Breast epithelium (tissue), 4 donors: ENCODE measurements at regions not wholly inside any gene's neighbourhood (a gene's known extent, or its start where the extent isn't known, plus 50 kb on each side); places are given as distances from the start of the nearest gene placed in this dataset.
"Not testable (repeated sequence)": the region's sequence is repeated elsewhere in the genome, so short reads cannot be mapped to it uniquely, and the experiment has no call there.

Experiments
- DNase-seq, 2 donors: peaks; one replicate each; pipeline ENCODE4 v3.0.0-alpha.2; 2019; ENCODE audit warnings: low spot score in 2 of 2
- H3K27ac ChIP-seq, 2 donors: fragments of 200-600 bp; sonication (generic) in 1 of 2; one replicate each; pipeline ENCODE4 v1.5.1; 2016 to 2019; ENCODE audit warnings: mild to moderate bottlenecking in 1 of 2
- H3K27me3 ChIP-seq, 2 donors: fragments of 200-600 bp; sonication (generic) in 1 of 2; one replicate each; pipeline versions ENCODE4 v1.5.1 to v1.6.0; 2017 to 2019; ENCODE audit warnings: control low read depth in 1 of 2, mild to moderate bottlenecking in 1 of 2
- H3K36me3 ChIP-seq: fragments of 200-600 bp; one replicate; pipeline ENCODE4 v1.5.1; 2019
- H3K4me1 ChIP-seq, 2 donors: fragments of 200-600 bp; sonication (generic); one replicate each; pipeline ENCODE4 v1.5.1; 2016 to 2019; ENCODE audit warnings: control low read depth in 1 of 2
- H3K4me3 ChIP-seq, 3 donors: fragments of 200-600 bp; sonication (generic); 1 replicate in 2 of 3; 2 replicates in 1 of 3; pipeline ENCODE4 v1.5.1; 2016 to 2019; ENCODE audit warnings: mild to moderate bottlenecking in 3 of 3, moderate library complexity in 2 of 3
- H3K9me3 ChIP-seq, 2 donors: fragments of 200-600 bp; sonication (generic) in 1 of 2; one replicate each; pipeline ENCODE4 v1.5.1; 2016 to 2019; ENCODE audit warnings: control low read depth in 1 of 2
- CTCF ChIP-seq, 3 donors: fragments of 450-650 bp; IDR thresholded peaks; one replicate each; pipeline ENCODE4 v1.5.1; 2016 to 2017; ENCODE audit warnings: antibody characterized with exemption in 3 of 3, mild to moderate bottlenecking in 3 of 3, moderate library complexity in 3 of 3
- POLR2A ChIP-seq: fragments of 450-650 bp; IDR thresholded peaks from one replicate; pipeline ENCODE4 v1.6.1; 2016; ENCODE audit warnings: antibody characterized with exemption, mild to moderate bottlenecking, moderate library complexity
- POLR2AphosphoS5 ChIP-seq, 3 donors: sonication (generic); formaldehyde crosslinking; IDR thresholded peaks; one replicate each; pipeline ENCODE4 v1.6.1; 2017; ENCODE audit warnings: antibody characterized with exemption in 3 of 3
- intact Hi-C: fragments of 100-400 bp; cut with DNase I; formaldehyde crosslinking; loops from one replicate; pipeline ENCODE4 v1.15.1; 2023; ENCODE audit warnings: low total_unique reads

DNA sequence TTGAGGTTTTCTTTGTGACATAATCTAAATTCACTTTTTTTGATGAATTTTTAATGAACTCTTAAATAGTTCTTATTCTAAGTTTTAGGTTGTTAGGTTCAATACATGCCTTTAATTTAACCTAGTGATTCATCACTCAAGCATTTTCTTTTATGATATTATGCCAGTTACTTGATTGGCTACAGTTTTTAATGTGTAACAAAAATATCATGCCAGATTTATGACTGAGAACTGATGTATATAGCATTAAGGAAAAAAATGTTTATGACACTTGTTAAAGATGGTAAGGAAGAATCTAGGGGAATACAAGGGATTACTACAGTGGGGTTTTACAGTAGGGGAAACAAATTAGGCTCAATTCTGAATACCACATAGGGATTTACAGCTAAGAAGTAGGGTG lies 103.1 kb downstream of the VGLL3 start:
- Histone ChIP-seq H3K36me3 (no peaks in the 10 kb centered on the region), H3K27me3 (no peaks in the 10 kb centered on the region), H3K9me3 (no peaks in the 10 kb centered on the region), H3K4me1 (no peaks in the 10 kb centered on the region), H3K27ac (no peak overlapping the region), H3K4me3 (no peak overlapping the region)
- no peak for TF ChIP-seq POLR2AphosphoS5 (IDR thresholded peaks at IDR 0.05)
- no peak for TF ChIP-seq POLR2A
- TF ChIP-seq CTCF (IDR thresholded peaks at IDR 0.05) = no peak
- intact Hi-C loops = no loop called here
- DNase-seq = no peak

- no peaks in the 10 kb centered on the region for H3K9me3 ChIP-seq
- no peak overlapping the region for H3K4me3 ChIP-seq
- H3K27me3 ChIP-seq = no peaks in the 10 kb centered on the region
- H3K27ac ChIP-seq = no peak overlapping the region
- intact Hi-C loops = loop anchor here (2.0 kb wide), 1 partner anchor 37 kb away; no protein-coding TSS in a partner anchor
- TF ChIP-seq POLR2A (no peak), CTCF (IDR thresholded peaks at IDR 0.05) (no peak), POLR2AphosphoS5 (IDR thresholded peaks at IDR 0.05) (no peak)
- H3K36me3 ChIP-seq = no peaks in the 10 kb centered on the region
- no peaks in the 10 kb centered on the region for H3K4me1 ChIP-seq
- DNase-seq = no peak
Observed at GRCh38 chr3:86880066-86880465, 110.9 kb downstream of the VGLL3 start.

GRCh38 chr3:86876504-86877181 lies 114.3 kb downstream of the VGLL3 start:
- intact Hi-C loops, H3K4me3 ChIP-seq, H3K9me3 ChIP-seq, H3K36me3 ChIP-seq, H3K27me3 ChIP-seq, DNase-seq, H3K27ac ChIP-seq, H3K4me1 ChIP-seq: not testable (repeated sequence)

- H3K9me3 ChIP-seq, DNase-seq, H3K4me1 ChIP-seq, intact Hi-C loops, H3K27ac ChIP-seq, H3K36me3 ChIP-seq, H3K4me3 ChIP-seq, H3K27me3 ChIP-seq: not testable (repeated sequence)
Observed at GRCh38 chr3:86874790-86875189, 116.2 kb downstream of the VGLL3 start.

DNA sequence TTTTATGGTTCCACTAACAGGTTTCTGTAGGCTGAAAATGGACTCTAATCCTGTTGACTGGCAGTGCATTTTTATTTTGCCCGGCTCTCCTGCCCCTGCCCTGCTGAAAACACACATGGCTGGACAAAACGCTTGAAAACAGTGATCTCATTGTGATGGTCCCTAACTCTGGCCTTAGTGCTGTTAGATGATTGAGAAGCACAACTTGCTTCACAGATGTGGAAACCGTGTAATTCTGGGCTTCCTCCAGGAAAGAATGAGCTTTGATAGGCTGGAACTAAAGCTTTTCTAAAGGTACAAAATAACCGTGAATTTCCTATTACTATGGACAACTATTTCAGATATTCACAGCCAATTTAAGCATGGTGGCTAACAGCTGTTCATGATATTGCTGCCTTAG lies 121.4 kb downstream of the VGLL3 start:
- intact Hi-C loops = no loop called here
- Histone ChIP-seq H3K4me1 (no peaks in the 10 kb centered on the region), H3K4me3 (no peak overlapping the region), H3K36me3 (no peaks in the 10 kb centered on the region), H3K27me3 (no peaks in the 10 kb centered on the region), H3K27ac (no peak overlapping the region), H3K9me3 (no peaks in the 10 kb centered on the region)
- DNase-seq = no peak
- TF ChIP-seq POLR2A (no peak), CTCF (IDR thresholded peaks at IDR 0.05) (no peak), POLR2AphosphoS5 (IDR thresholded peaks at IDR 0.05) (no peak)

GRCh38 chr3:86867982-86868381 lies 123.0 kb downstream of the VGLL3 start:
- TF ChIP-seq CTCF (IDR thresholded peaks at IDR 0.05) (no peak), POLR2A (no peak), POLR2AphosphoS5 (IDR thresholded peaks at IDR 0.05) (no peak)
- H3K27me3 ChIP-seq = no peaks in the 10 kb centered on the region

More at GRCh38 chr3:86867982-86868381, 123.0 kb downstream of the VGLL3 start:
- Histone ChIP-seq H3K9me3 (no peaks in the 10 kb centered on the region), H3K27ac (no peak overlapping the region), H3K4me1 (no peaks in the 10 kb centered on the region), H3K36me3 (no peaks in the 10 kb centered on the region), H3K4me3 (no peak overlapping the region)
- DNase-seq = no peak
- intact Hi-C loops = no loop called here
